H1 (cell line): ENCODE measurements at regions not wholly inside any gene's neighbourhood (a gene's known extent, or its start where the extent isn't known, plus 50 kb on each side); places are given as distances from the start of the nearest gene placed in this dataset.
"Not testable (repeated sequence)": the region's sequence is repeated elsewhere in the genome, so short reads cannot be mapped to it uniquely, and the experiment has no call there.

Experiments used
- CTCF ChIA-PET: fragments of 300-600 bp; sonication (Branson Sonifier 250); formaldehyde crosslinking; loops from one replicate; lab custom pipeline; 2021; ENCODE audit not compliant: partially characterized antibody; lab: Charles Lee
- POLR2A ChIA-PET: fragments of 300-600 bp; sonication (Branson Sonifier 250); formaldehyde crosslinking; loops from one replicate; lab custom pipeline; 2021; ENCODE audit warnings: inconsistent platforms; ENCODE audit not compliant: partially characterized antibody; lab: Charles Lee
- DNase-seq, 2 experiments: peaks; one replicate each; pipeline versions ENCODE4 v3.0.0 to v3.0.0-alpha.2; 2010 to 2022; ENCODE audit warnings: low spot score in 2 of 2, low read depth in 1 of 2, mixed read lengths in 1 of 2
- FAIRE-seq: peaks from 2 replicates; lab custom pipeline; 2011; peaks lifted over from hg19 to GRCh38; lab: Jason Lieb, UNC
- H2AFZ ChIP-seq: 2 replicates; pipeline ENCODE4 v1.8.1; 2012; ENCODE audit warnings: low read length, inconsistent platforms
- H2AK5ac ChIP-seq: 2 replicates; pipeline ENCODE4 v1.6.1; 2013; ENCODE audit warnings: low read depth, low read length
- H2BK120ac ChIP-seq: replicated peaks from 2 replicates; pipeline ENCODE3; 2013; ENCODE audit warnings: low read depth, low read length, inconsistent platforms
- H2BK12ac ChIP-seq: 2 replicates; pipeline ENCODE4 v1.6.1; 2013; ENCODE audit warnings: low read depth, low read length
- H2BK15ac ChIP-seq: 2 replicates; pipeline ENCODE4 v1.6.1; 2013; ENCODE audit warnings: low read length
- H2BK20ac ChIP-seq: 2 replicates; pipeline ENCODE4 v1.6.1; 2013; ENCODE audit warnings: low read length
- H2BK5ac ChIP-seq: 2 replicates; pipeline ENCODE4 v1.6.1; 2013; ENCODE audit warnings: low read depth, low read length
- H3K14ac ChIP-seq: 2 replicates; pipeline ENCODE4 v1.6.1; 2013; ENCODE audit warnings: inconsistent platforms; ENCODE audit not compliant: insufficient read length
- H3K18ac ChIP-seq: 2 replicates; pipeline ENCODE4 v1.6.1; 2013; ENCODE audit warnings: low read length; ENCODE audit errors: extremely low read depth
- H3K23ac ChIP-seq: 2 replicates; pipeline ENCODE4 v1.6.1; 2013; ENCODE audit warnings: inconsistent platforms; ENCODE audit not compliant: insufficient read length
- H3K23me2 ChIP-seq: 2 replicates; pipeline ENCODE4 v1.6.1; 2013; ENCODE audit warnings: low read depth, low read length
- H3K27ac ChIP-seq: 2 replicates; pipeline ENCODE4 v1.6.1; 2011; ENCODE audit warnings: low read depth, low read length, inconsistent platforms
- H3K27me3 ChIP-seq, 4 experiments: replicated peaks in 1 of 4; 1 replicate in 1 of 4; 2 replicates in 3 of 4; pipeline versions ENCODE4 v1.6.1 to v1.8.1; 2011 to 2013; ENCODE audit warnings: low read length in 3 of 4, mild to moderate bottlenecking in 3 of 4, inconsistent platforms in 2 of 4, mixed read lengths in 2 of 4, moderate library complexity in 1 of 4; ENCODE audit not compliant: control insufficient read depth in 3 of 4, insufficient read depth in 3 of 4; ENCODE audit errors: extremely low read depth in 1 of 4
- H3K36me3 ChIP-seq, 4 experiments: 2 replicates each; pipeline versions ENCODE4 v1.6.1 to v1.8.1; 2011 to 2013; ENCODE audit warnings: mild to moderate bottlenecking in 4 of 4, low read length in 3 of 4, moderate library complexity in 2 of 4, control low read depth in 1 of 4, inconsistent platforms in 1 of 4; ENCODE audit not compliant: insufficient read depth in 4 of 4, control insufficient read depth in 2 of 4
- H3K4ac ChIP-seq: replicated peaks from 2 replicates; pipeline ENCODE3; 2013; ENCODE audit warnings: low read length, low read depth, mixed read lengths, inconsistent platforms; ENCODE audit not compliant: insufficient read length
- H3K4me1 ChIP-seq, 4 experiments: replicated peaks in 1 of 4; 1 replicate in 1 of 4; 2 replicates in 3 of 4; pipeline versions ENCODE4 v1.6.1 to v1.8.1; 2011 to 2013; ENCODE audit warnings: low read length in 3 of 4, inconsistent platforms in 2 of 4, mixed read lengths in 1 of 4; ENCODE audit not compliant: insufficient read depth in 4 of 4, control insufficient read depth in 3 of 4
- H3K4me2 ChIP-seq, 2 experiments: 2 replicates each; pipeline versions ENCODE4 v1.6.1 to v1.8.1; 2011 to 2013; ENCODE audit warnings: low read depth in 2 of 2, low read length in 2 of 2, control low read depth in 1 of 2, inconsistent platforms in 1 of 2, mild to moderate bottlenecking in 1 of 2; ENCODE audit not compliant: insufficient read depth in 1 of 2
- H3K4me3 ChIP-seq, 4 experiments: fragments of 200-600, 300-600 bp in 1 of 4; sonication (generic), shearing (Covaris generic), sonication (Bioruptor Twin) in 1 of 4; 2 replicates each; pipeline versions ENCODE4 v1.5.1 to v1.8.1; 2011 to 2016; ENCODE audit warnings: low read length in 4 of 4, low read depth in 3 of 4, control low read depth in 2 of 4, inconsistent platforms in 2 of 4, mild to moderate bottlenecking in 2 of 4, mixed read lengths in 1 of 4, moderate library complexity in 1 of 4; ENCODE audit not compliant: insufficient read depth in 2 of 4; ENCODE audit errors: extremely low read depth in 1 of 4
- H3K56ac ChIP-seq: replicated peaks from 2 replicates; pipeline ENCODE3; 2013; ENCODE audit warnings: low read depth, mild to moderate bottlenecking, mixed read lengths, low read length, inconsistent platforms; ENCODE audit not compliant: insufficient read length
- H3K79me1 ChIP-seq: 2 replicates; pipeline ENCODE4 v1.6.1; 2013; ENCODE audit warnings: low read depth, low read length, control low read depth
- H3K79me2 ChIP-seq, 2 experiments: 2 replicates each; pipeline versions ENCODE4 v1.6.1 to v1.8.1; 2012 to 2013; ENCODE audit warnings: low read length in 2 of 2, mild to moderate bottlenecking in 2 of 2, inconsistent platforms in 1 of 2; ENCODE audit not compliant: insufficient read depth in 2 of 2, control insufficient read depth in 1 of 2
- H3K9ac ChIP-seq, 4 experiments: replicated peaks in 1 of 4; 1 replicate in 1 of 4; 2 replicates in 3 of 4; pipeline versions ENCODE4 v1.6.1 to v1.8.1; 2011 to 2013; ENCODE audit warnings: low read depth in 3 of 4, low read length in 3 of 4, control low read depth in 2 of 4, mild to moderate bottlenecking in 2 of 4, moderate library complexity in 2 of 4, inconsistent platforms in 1 of 4; ENCODE audit errors: extremely low read depth in 1 of 4
- H3K9me3 ChIP-seq, 2 experiments: 2 replicates each; pipeline versions ENCODE4 v1.6.1 to v1.8.1; 2012 to 2013; ENCODE audit warnings: mild to moderate bottlenecking in 2 of 2, moderate library complexity in 2 of 2, control low read depth in 1 of 2, inconsistent platforms in 1 of 2, low read depth in 1 of 2, low read length in 1 of 2, mixed read lengths in 1 of 2; ENCODE audit not compliant: insufficient read depth in 2 of 2
- H4K20me1 ChIP-seq, 2 experiments: replicated peaks in 1 of 2; 2 replicates each; pipeline versions ENCODE3 to v1.8.1; 2011 to 2013; ENCODE audit warnings: inconsistent platforms in 2 of 2, low read length in 2 of 2, mild to moderate bottlenecking in 1 of 2; ENCODE audit not compliant: insufficient read depth in 2 of 2, control insufficient read depth in 1 of 2
- H4K5ac ChIP-seq: 2 replicates; pipeline ENCODE4 v1.6.1; 2013; ENCODE audit warnings: low read length, low read depth, mixed read lengths, inconsistent platforms; ENCODE audit not compliant: insufficient read length
- H4K8ac ChIP-seq: 2 replicates; pipeline ENCODE4 v1.8.0; 2013; ENCODE audit warnings: mild to moderate bottlenecking, moderate library complexity, low read length, inconsistent platforms; ENCODE audit not compliant: insufficient read depth; ENCODE audit errors: extremely low read depth
- H4K91ac ChIP-seq: replicated peaks from 2 replicates; pipeline ENCODE3; 2013; ENCODE audit warnings: low read length, mixed read lengths, inconsistent platforms; ENCODE audit not compliant: insufficient read length
- WGBS, 2 experiments: shearing (Covaris generic) in 1 of 2; methylation state at CpG; one replicate each; pipeline versions ENCODE4 v1.1.6 to v1.1.7; 2013 to 2015; ENCODE audit warnings: low lambda C conversion rate in 2 of 2, mixed read lengths in 2 of 2, inconsistent platforms in 1 of 2, low coverage in 1 of 2, missing lambda C conversion rate in 1 of 2; ENCODE audit not compliant: insufficient replicate concordance in 2 of 2, insufficient coverage in 1 of 2, insufficient read length in 1 of 2; ENCODE audit errors: extremely low coverage in 1 of 2, missing lambda C conversion rate in 1 of 2; 5-methylcytosine and 5-hydroxymethylcytosine counted together

DNA sequence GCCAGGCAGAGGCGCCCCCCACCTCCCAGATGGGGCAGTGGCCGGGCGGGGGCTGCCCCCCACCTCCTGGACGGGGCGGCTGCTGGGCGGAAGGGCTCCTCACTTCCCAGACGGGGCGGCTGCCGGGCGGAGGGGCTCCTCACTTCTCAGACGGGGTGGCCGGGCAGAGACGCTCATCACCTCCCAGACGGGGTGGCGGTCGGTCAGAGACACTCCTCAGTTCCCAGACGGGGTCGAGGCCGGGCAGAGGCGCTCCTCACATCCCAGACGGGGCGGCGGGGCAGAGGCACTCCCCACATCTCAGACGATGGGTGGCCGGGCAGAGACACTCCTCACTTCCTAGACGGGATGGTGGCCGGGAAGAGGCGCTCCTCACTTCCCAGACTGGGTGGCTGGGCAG is 79.9 kb upstream of the OR9Q1 start:
- H4K8ac ChIP-seq, H2AK5ac ChIP-seq, H3K18ac ChIP-seq, H4K20me1 ChIP-seq, H3K36me3 ChIP-seq, H4K91ac ChIP-seq, H3K14ac ChIP-seq, H2AFZ ChIP-seq, H3K4me1 ChIP-seq, H4K5ac ChIP-seq, FAIRE-seq, H3K56ac ChIP-seq, H2BK15ac ChIP-seq, CTCF ChIA-PET, POLR2A ChIA-PET, H2BK5ac ChIP-seq, H2BK12ac ChIP-seq, H3K4me2 ChIP-seq, H3K23ac ChIP-seq, H3K4me3 ChIP-seq, H3K9ac ChIP-seq, H3K27me3 ChIP-seq, H2BK120ac ChIP-seq, H3K79me2 ChIP-seq, H3K23me2 ChIP-seq, H3K27ac ChIP-seq, H3K79me1 ChIP-seq, H3K4ac ChIP-seq, H2BK20ac ChIP-seq, DNase-seq: not testable (repeated sequence)
- peaks cover 0 to 12% of the 10 kb centered on the region in 2 experiments; a peak in 2 of 4 replicates for H3K9me3 ChIP-seq
- 100% methylated on average over 3 of the region's 28 CpGs; no CpG with 5 or more reads in 1 of the 2 experiments for WGBS, 2 experiments
